ENCODE measurements at regions not wholly inside any gene's neighbourhood (a gene's known extent, or its start where the extent isn't known, plus 50 kb on each side); places are given as distances from the start of the nearest gene placed in this dataset.

- TF ChIP-seq CTCF (conservative IDR thresholded peaks at IDR 0.05): no peak
- no peak for TF ChIP-seq EZH2 (IDR thresholded peaks at IDR 0.05; ENCODE audit: low read depth)
- intact Hi-C loops (cut with micrococcal nuclease; ENCODE audit: unreplicated experiment): no loop called here
These were observed 168.7 kb upstream of the CPNE8 start for GRCh38 chr12:39074063-39074462.

GRCh38 chr12:39072658-39073057, 167.3 kb upstream of the CPNE8 start:
- DNase-seq: no peak
- BruUV-seq (replicated peaks): no TSS peak
- intact Hi-C loops (cut with micrococcal nuclease; ENCODE audit: unreplicated experiment): no loop called here
- ChIA-PET CTCF (no interaction called here), POLR2A (ENCODE audit: unreplicated experiment) (no interaction called here)
- Histone ChIP-seq H3K9me2 (ENCODE audit: insufficient read depth) (no peaks in the 10 kb centered on the region), H2AFZ (no peak overlapping the region), H3K27ac (no peak overlapping the region), H3F3A (ENCODE audit: insufficient read depth, low read depth) (no peaks in the 10 kb centered on the region), H3K9me3 (ENCODE audit: insufficient read depth, low read depth) (0 out of 2 replicates have a peak, but pooled peaks cover 4% of the 10 kb centered on the region), H3K4me1 (replicated peaks; ENCODE audit: insufficient read depth) (peaks cover 10% of the 10 kb centered on the region; the same call in 1 of the 2 replicates), H3K36me3 (ENCODE audit: low read depth) (no peaks in the 10 kb centered on the region), H3K27me3 (ENCODE audit: insufficient read depth, low read depth) (no peaks in the 10 kb centered on the region), H4K20me1 (ENCODE audit: insufficient read depth) (no peaks in the 10 kb centered on the region), H3K4me3 (no peak overlapping the region), H3K79me2 (ENCODE audit: low read depth) (no peaks in the 10 kb centered on the region), H3K4me2 (no peak overlapping the region)
- TF ChIP-seq EZH2 (IDR thresholded peaks at IDR 0.05; ENCODE audit: low read depth) (no peak), CTCF (conservative IDR thresholded peaks at IDR 0.05) (no peak)

More at GRCh38 chr12:39074063-39074462, 168.7 kb upstream of the CPNE8 start:
- ChIA-PET POLR2A (ENCODE audit: unreplicated experiment) (no interaction called here), CTCF (no interaction called here)
- Histone ChIP-seq H4K20me1 (ENCODE audit: insufficient read depth) (no peaks in the 10 kb centered on the region), H3K27ac (no peak overlapping the region), H2AFZ (no peak overlapping the region), H3K4me2 (no peak overlapping the region), H3K4me1 (replicated peaks; ENCODE audit: insufficient read depth) (peaks cover 10% of the 10 kb centered on the region; the same call in 1 of the 2 replicates), H3K9me3 (ENCODE audit: insufficient read depth, low read depth) (0 out of 2 replicates have a peak, but pooled peaks cover 4% of the 10 kb centered on the region), H3K9me2 (ENCODE audit: insufficient read depth) (no peaks in the 10 kb centered on the region), H3F3A (ENCODE audit: insufficient read depth, low read depth) (no peaks in the 10 kb centered on the region), H3K36me3 (ENCODE audit: low read depth) (no peaks in the 10 kb centered on the region), H3K4me3 (no peak overlapping the region), H3K27me3 (ENCODE audit: insufficient read depth, low read depth) (no peaks in the 10 kb centered on the region), H3K79me2 (ENCODE audit: low read depth) (no peaks in the 10 kb centered on the region)
- no TSS peak for BruUV-seq (replicated peaks)
- DNase-seq: no peak

- CTCF ChIA-PET: no interaction called here
- intact Hi-C loops (cut with micrococcal nuclease; ENCODE audit: unreplicated experiment): no loop called here
- TF ChIP-seq EZH2 (IDR thresholded peaks at IDR 0.05; ENCODE audit: low read depth) (no peak), CTCF (conservative IDR thresholded peaks at IDR 0.05) (no peak)
These were observed 166.2 kb upstream of the CPNE8 start for GRCh38 chr12:39071611-39072010.

More at GRCh38 chr12:39071611-39072010, 166.2 kb upstream of the CPNE8 start:
- no peak overlapping the region for H2AFZ ChIP-seq
- H3K9me2 ChIP-seq (ENCODE audit: insufficient read depth): no peaks in the 10 kb centered on the region
- POLR2A ChIA-PET (ENCODE audit: unreplicated experiment): no interaction called here
- no peak overlapping the region for H3K27ac ChIP-seq
- H3K4me2 ChIP-seq: no peak overlapping the region
- H3F3A ChIP-seq (ENCODE audit: insufficient read depth, low read depth): no peaks in the 10 kb centered on the region
- DNase-seq: no peak
- H3K9me3 ChIP-seq (ENCODE audit: insufficient read depth, low read depth): 0 out of 2 replicates have a peak, but pooled peaks cover 4% of the 10 kb centered on the region
- no peaks in the 10 kb centered on the region for H4K20me1 ChIP-seq (ENCODE audit: insufficient read depth)
- H3K79me2 ChIP-seq (ENCODE audit: low read depth): no peaks in the 10 kb centered on the region
- H3K27me3 ChIP-seq (ENCODE audit: insufficient read depth, low read depth): no peaks in the 10 kb centered on the region
- H3K36me3 ChIP-seq (ENCODE audit: low read depth): no peaks in the 10 kb centered on the region
- H3K4me3 ChIP-seq: no peak overlapping the region
- no TSS peak for BruUV-seq (replicated peaks)
- H3K4me1 ChIP-seq (replicated peaks; ENCODE audit: insufficient read depth): peaks cover 10% of the 10 kb centered on the region; the same call in 1 of the 2 replicates
